ENCODE measurements at regions not wholly inside any gene's neighbourhood (a gene's known extent, or its start where the extent isn't known, plus 50 kb on each side); places are given as distances from the start of the nearest gene placed in this dataset.

DNA sequence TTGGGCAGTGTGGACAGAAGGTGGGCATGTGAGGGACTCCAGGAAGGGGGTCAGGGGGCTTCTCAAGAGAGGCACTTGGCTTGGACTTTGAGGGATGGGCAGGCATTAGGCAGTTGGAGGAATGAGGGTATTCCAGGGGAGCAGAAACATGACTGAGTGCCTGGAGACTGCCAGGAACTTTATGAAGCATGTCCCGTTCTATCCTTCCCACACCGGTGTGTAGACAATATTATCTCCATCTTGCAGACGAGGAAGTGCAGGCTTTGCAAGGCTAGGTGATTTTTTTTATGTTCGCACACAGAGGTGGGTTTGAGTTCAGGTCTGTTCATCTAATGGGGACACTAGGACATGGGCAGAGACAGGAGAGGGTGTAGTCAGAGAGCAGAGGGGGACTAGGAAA, 162.7 kb downstream of the RPS24 start:
- WGBS, 3 donors, result 45 to 70% (median 57%) methylated on average over 4 of the region's 4 CpGs
- no peaks in the 10 kb centered on the region for H3K27me3 ChIP-seq (ENCODE audit: control insufficient read depth in 3 of 3, insufficient read depth in 3 of 3, low read length in 3 of 3)
- peaks cover 0 to 1% (median 0%) of the 10 kb centered on the region in 3 donors for H3K4me1 ChIP-seq (ENCODE audit: control insufficient read depth in 3 of 3, insufficient read depth in 2 of 3, low read depth in 1 of 3, low read length in 2 of 3)
- no peak overlapping the region for H3K27ac ChIP-seq (ENCODE audit: low read depth in 1 of 3, low read length in 2 of 3)
- DNase-seq (no peak), FAIRE-seq (no peak)
- peaks cover 0 to 9% of the 10 kb centered on the region in 2 donors for H3K9me3 ChIP-seq (ENCODE audit: control insufficient read depth in 2 of 2, insufficient read depth in 1 of 2, low read depth in 1 of 2, low read length in 1 of 2)
- H3K36me3 ChIP-seq (ENCODE audit: control insufficient read depth in 3 of 3, insufficient read depth in 2 of 3, low read depth in 1 of 3, low read length in 3 of 3), result no peaks in the 10 kb centered on the region
- no peak overlapping the region for H3K4me3 ChIP-seq (ENCODE audit: low read depth in 1 of 3, low read length in 3 of 3)

DNA sequence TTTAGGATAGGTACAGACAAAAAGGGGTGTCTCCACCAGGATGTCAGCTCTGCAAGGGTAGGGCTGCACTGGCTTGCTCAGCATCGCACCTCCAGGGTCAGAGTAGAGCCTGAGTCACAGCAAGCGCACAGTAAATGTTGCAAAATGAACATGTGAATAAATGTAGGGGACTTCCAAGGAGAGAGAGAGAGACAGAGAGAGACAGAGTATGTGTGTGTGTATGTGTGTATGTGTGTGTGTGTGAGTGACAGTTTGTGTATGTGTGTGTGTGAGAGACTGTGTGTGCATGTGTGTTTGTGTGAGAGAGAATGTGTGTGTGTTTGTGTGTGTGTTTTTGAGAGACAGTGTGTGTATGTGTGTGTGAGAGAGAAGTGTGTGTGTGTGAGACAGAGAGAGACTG, 163.3 kb downstream of the RPS24 start:
- H3K36me3 ChIP-seq (ENCODE audit: control insufficient read depth in 3 of 3, insufficient read depth in 2 of 3, low read depth in 1 of 3, low read length in 3 of 3), result no peaks in the 10 kb centered on the region
- DNase-seq (peak in 1 of 2 donors; percentile 23), FAIRE-seq (no peak)
- H3K9me3 ChIP-seq (ENCODE audit: control insufficient read depth in 2 of 2, insufficient read depth in 1 of 2, low read depth in 1 of 2, low read length in 1 of 2), result peaks cover 0 to 9% of the 10 kb centered on the region in 2 donors
- WGBS, 3 donors, result 52 to 72% (median 66%) methylated on average over 2 of the region's 2 CpGs
- H3K27me3 ChIP-seq (ENCODE audit: control insufficient read depth in 3 of 3, insufficient read depth in 3 of 3, low read length in 3 of 3), result no peaks in the 10 kb centered on the region
- H3K27ac ChIP-seq (ENCODE audit: low read depth in 1 of 3, low read length in 2 of 3), result no peak overlapping the region
- H3K4me1 ChIP-seq (ENCODE audit: control insufficient read depth in 3 of 3, insufficient read depth in 2 of 3, low read depth in 1 of 3, low read length in 2 of 3), result no peaks in the 10 kb centered on the region
- H3K4me3 ChIP-seq (ENCODE audit: low read depth in 1 of 3, low read length in 3 of 3), result no peak overlapping the region

DNA sequence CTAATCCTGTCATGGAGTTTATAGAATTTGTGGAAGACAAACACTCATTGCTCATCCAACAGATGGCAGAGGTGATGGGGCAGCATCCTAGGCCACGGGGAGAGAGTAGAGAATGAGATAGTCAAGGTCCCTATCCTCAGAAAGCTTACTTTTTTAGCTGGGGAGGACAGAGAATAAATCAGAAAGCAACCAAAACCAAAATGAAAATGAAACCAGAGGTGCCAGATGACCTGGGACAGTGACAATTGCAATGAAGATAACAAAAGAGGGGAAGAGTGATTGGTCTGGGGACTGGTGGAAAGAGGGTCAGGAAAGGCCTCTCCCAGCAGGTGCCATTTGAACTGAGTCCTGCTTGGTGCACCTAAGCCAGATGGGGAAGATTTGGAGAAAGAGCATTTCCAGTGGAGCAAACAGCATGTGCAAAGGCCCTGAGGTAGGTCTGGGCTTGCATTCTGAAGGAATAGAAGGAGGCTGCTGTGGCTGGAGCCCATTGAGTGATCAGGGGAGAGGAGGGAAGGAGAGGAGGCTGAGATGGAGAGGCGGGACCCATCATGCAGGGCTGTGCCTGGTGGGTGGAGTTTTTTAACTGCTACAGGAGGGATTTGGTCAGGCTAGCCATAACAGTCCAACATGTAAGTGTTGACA, 164.1 kb downstream of the RPS24 start:
- DNase-seq (no peak), FAIRE-seq (no peak)
- Histone ChIP-seq H3K4me1 (ENCODE audit: control insufficient read depth in 3 of 3, insufficient read depth in 2 of 3, low read depth in 1 of 3, low read length in 2 of 3) (no peaks in the 10 kb centered on the region), H3K36me3 (ENCODE audit: control insufficient read depth in 3 of 3, insufficient read depth in 2 of 3, low read depth in 1 of 3, low read length in 3 of 3) (no peaks in the 10 kb centered on the region), H3K9me3 (ENCODE audit: control insufficient read depth in 2 of 2, insufficient read depth in 1 of 2, low read depth in 1 of 2, low read length in 1 of 2) (peaks cover 0 to 9% of the 10 kb centered on the region in 2 donors), H3K27ac (ENCODE audit: low read depth in 1 of 3, low read length in 2 of 3) (no peak overlapping the region), H3K4me3 (ENCODE audit: low read depth in 1 of 3, low read length in 3 of 3) (no peak overlapping the region), H3K27me3 (ENCODE audit: control insufficient read depth in 3 of 3, insufficient read depth in 3 of 3, low read length in 3 of 3) (no peaks in the 10 kb centered on the region)
- WGBS, 3 donors, result 59 to 74% (median 70%) methylated on average over 2 of the region's 2 CpGs

DNA sequence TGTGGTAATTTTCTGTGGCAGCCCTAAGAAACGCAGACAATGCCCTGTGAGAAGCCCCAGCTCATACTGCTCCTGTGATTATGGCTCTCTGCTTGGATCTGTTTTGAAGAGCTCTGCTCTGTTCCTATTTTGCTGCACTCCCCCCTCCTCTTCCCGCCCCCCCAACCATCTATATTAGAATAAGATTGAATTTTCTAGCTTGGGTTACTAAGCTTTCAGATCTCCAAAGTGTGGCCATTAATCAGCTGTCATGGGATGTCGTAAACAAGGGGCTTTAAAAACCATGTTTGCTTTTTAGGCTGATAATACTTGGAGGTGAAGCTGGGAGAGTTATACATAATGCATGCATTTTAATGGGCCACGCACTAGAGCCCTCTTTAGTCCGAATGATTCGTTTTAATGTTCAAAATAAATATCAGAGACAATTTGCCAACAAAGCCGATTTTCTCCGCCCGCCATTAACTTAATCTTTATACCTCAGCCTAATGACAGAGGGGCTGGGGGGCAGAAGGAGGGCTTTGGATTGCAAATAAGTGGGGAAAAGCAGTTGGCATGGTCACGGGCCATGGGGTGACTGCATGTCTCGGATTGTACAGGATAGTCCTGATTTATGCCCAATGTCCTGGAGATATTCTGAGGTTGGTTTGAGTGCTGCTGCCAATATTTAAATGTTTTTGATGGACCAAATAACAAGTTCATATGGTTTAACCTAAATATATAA, 165.5 kb downstream of the RPS24 start:
- H3K4me1 ChIP-seq (ENCODE audit: control insufficient read depth in 3 of 3, insufficient read depth in 2 of 3, low read depth in 1 of 3, low read length in 2 of 3), result peaks cover 0 to 7% (median 0%) of the 10 kb centered on the region in 3 donors
- no peak overlapping the region for H3K4me3 ChIP-seq (ENCODE audit: low read depth in 1 of 3, low read length in 3 of 3)
- 63 to 76% (median 66%) methylated on average over 11 of the region's 11 CpGs for WGBS, 3 donors
- FAIRE-seq (no peak), DNase-seq (peak in 1 of 2 donors; percentile 13)
- no peaks in the 10 kb centered on the region for H3K27me3 ChIP-seq (ENCODE audit: control insufficient read depth in 3 of 3, insufficient read depth in 3 of 3, low read length in 3 of 3)
- no peaks in the 10 kb centered on the region for H3K9me3 ChIP-seq (ENCODE audit: control insufficient read depth in 2 of 2, insufficient read depth in 1 of 2, low read depth in 1 of 2, low read length in 1 of 2)
- H3K27ac ChIP-seq (ENCODE audit: low read depth in 1 of 3, low read length in 2 of 3), result no peak overlapping the region
- no peaks in the 10 kb centered on the region for H3K36me3 ChIP-seq (ENCODE audit: control insufficient read depth in 3 of 3, insufficient read depth in 2 of 3, low read depth in 1 of 3, low read length in 3 of 3)

DNA sequence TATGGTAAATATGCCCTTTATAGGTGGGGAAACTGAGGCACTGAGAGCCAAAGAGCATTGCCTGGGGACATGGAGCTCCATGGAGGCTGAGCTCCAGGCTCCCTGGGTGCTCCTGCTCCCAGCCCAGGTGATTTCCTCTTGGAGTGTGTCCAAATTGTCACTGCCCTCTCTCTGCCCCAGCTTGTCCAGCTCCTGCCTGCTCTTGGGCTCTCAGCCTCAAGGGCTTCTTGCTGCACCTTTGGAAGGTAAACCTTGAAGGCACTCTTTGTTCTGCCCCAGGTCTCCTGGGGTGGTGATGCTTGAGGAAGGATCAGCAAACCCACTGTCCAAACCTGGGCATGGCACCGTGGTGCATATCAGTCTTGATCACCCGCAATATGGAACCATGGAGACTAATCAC, 166.1 kb downstream of the RPS24 start:
- DNase-seq (no peak), FAIRE-seq (no peak)
- 39 to 88% (median 63%) methylated on average over 2 of the region's 2 CpGs for WGBS, 3 donors

DNA sequence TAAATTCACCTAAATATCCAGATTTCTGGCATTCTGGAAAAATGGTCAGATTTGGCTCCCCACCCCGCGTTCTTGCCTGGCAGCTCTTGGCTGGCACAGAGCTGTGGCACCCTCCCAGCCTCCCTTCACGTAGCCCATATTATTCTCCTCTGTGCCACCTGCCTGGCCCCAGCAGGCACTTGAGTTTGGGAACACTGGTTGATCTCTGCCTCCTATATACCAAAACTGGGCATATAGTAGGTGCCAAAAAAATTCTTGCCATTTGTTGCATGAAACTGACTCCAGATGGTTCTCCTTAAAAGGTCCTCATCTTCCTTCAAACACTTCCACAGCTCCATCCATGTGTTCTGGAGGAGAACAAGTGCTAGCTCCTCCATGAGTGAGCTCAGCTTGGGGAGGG, 167.0 kb downstream of the RPS24 start:
- FAIRE-seq, result no peak
- no peaks in the 10 kb centered on the region for H3K9me3 ChIP-seq (ENCODE audit: control insufficient read depth in 2 of 2, insufficient read depth in 1 of 2, low read depth in 1 of 2, low read length in 1 of 2)
- no peak for DNase-seq
- no peaks in the 10 kb centered on the region for H3K36me3 ChIP-seq (ENCODE audit: control insufficient read depth in 3 of 3, insufficient read depth in 2 of 3, low read depth in 1 of 3, low read length in 3 of 3)
- peaks cover 0 to 20% (median 0%) of the 10 kb centered on the region in 3 donors for H3K4me1 ChIP-seq (ENCODE audit: control insufficient read depth in 3 of 3, insufficient read depth in 2 of 3, low read depth in 1 of 3, low read length in 2 of 3)
- no peaks in the 10 kb centered on the region for H3K27me3 ChIP-seq (ENCODE audit: control insufficient read depth in 3 of 3, insufficient read depth in 3 of 3, low read length in 3 of 3)
- no peak overlapping the region for H3K27ac ChIP-seq (ENCODE audit: low read depth in 1 of 3, low read length in 2 of 3)
- no peak overlapping the region for H3K4me3 ChIP-seq (ENCODE audit: low read depth in 1 of 3, low read length in 3 of 3)
- 89 to 92% (median 90%) methylated on average over 3 of the region's 3 CpGs for WGBS, 3 donors

More for the DNA sequence above, 166.1 kb downstream of the RPS24 start:
- Histone ChIP-seq H3K27me3 (ENCODE audit: control insufficient read depth in 3 of 3, insufficient read depth in 3 of 3, low read length in 3 of 3) (no peaks in the 10 kb centered on the region), H3K4me1 (ENCODE audit: control insufficient read depth in 3 of 3, insufficient read depth in 2 of 3, low read depth in 1 of 3, low read length in 2 of 3) (peaks cover 0 to 13% (median 0%) of the 10 kb centered on the region in 3 donors), H3K36me3 (ENCODE audit: control insufficient read depth in 3 of 3, insufficient read depth in 2 of 3, low read depth in 1 of 3, low read length in 3 of 3) (no peaks in the 10 kb centered on the region), H3K27ac (ENCODE audit: low read depth in 1 of 3, low read length in 2 of 3) (no peak overlapping the region), H3K9me3 (ENCODE audit: control insufficient read depth in 2 of 2, insufficient read depth in 1 of 2, low read depth in 1 of 2, low read length in 1 of 2) (no peaks in the 10 kb centered on the region), H3K4me3 (ENCODE audit: low read depth in 1 of 3, low read length in 3 of 3) (no peak overlapping the region)

DNA sequence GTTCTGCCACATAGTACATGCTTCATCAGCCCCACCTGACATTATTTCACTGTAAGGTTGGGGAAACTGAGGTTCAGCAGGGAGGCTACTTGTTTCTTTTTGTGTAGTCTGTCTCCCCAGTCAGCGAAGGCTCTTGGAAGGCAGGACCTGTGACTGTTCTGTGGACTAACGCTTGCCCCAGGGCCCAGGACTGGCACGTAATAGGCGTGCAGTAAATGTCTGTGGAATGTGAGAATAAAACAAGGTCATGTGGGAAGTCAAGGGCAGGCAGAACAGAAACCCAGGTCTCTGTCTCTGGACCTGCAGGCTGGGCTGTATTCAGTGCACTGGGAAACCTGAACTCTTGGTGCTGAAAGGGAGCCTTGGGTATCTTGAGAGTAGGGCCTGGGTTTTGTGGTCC, 168.7 kb downstream of the RPS24 start:
- Histone ChIP-seq H3K27ac (ENCODE audit: low read depth in 1 of 3, low read length in 2 of 3) (no peak overlapping the region), H3K27me3 (ENCODE audit: control insufficient read depth in 3 of 3, insufficient read depth in 3 of 3, low read length in 3 of 3) (no peaks in the 10 kb centered on the region), H3K36me3 (ENCODE audit: control insufficient read depth in 3 of 3, insufficient read depth in 2 of 3, low read depth in 1 of 3, low read length in 3 of 3) (no peaks in the 10 kb centered on the region), H3K9me3 (ENCODE audit: control insufficient read depth in 2 of 2, insufficient read depth in 1 of 2, low read depth in 1 of 2, low read length in 1 of 2) (no peaks in the 10 kb centered on the region), H3K4me3 (ENCODE audit: low read depth in 1 of 3, low read length in 3 of 3) (no peak overlapping the region), H3K4me1 (ENCODE audit: control insufficient read depth in 3 of 3, insufficient read depth in 2 of 3, low read depth in 1 of 3, low read length in 2 of 3) (peaks cover 0 to 20% (median 0%) of the 10 kb centered on the region in 3 donors)
- no peak for FAIRE-seq
- 78 to 89% (median 81%) methylated on average over 4 of the region's 4 CpGs for WGBS, 3 donors
- DNase-seq, result peak in 1 of 2 donors; percentile 54

DNA sequence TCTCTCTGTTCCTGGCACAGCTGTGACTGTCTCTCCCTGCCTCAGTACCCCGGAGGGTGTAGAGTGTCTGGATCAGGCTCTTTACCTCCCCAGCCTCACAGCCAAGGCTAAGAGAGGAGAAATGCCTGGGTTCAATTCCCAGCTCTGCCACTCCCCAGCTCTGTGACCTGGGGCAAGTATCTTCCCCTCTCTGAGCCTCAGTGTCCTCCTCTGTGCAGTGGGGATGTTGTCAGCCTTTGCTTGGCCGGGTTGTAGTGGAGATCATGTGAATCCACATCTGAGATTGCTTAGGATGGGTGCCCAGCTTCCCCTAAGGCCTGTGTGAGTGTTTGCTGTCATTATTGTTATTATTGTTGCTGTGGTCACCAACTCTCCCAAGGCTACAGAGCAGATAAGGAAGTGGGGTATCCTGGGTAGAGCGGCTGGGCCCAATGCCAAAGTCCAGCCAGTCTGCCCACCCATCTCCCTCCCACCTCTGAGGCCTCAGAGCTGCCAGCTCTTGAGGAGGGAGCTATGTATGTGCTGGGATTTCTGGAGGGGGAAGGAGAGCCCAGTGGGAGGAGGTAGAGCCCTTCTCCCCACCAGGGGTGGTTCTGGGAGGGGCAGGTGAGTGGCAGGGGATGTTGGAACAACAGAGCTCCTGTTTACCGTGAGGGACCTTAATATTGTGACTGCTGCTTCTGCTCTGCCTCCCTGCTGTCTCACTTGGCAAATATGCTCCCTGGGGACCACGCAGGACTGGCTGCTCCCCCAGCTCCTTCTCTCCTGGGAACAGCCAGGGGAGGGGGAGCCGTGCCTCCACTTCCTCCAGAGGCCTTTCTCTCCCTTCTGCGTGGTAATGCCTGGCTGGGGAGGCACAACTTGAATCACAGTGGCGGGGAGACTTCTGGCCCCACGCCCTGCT, 170.5 kb downstream of the RPS24 start:
- 47 to 63% (median 60%) methylated on average over 9 of the region's 9 CpGs for WGBS, 3 donors
- Histone ChIP-seq H3K4me1 (ENCODE audit: control insufficient read depth in 3 of 3, insufficient read depth in 2 of 3, low read depth in 1 of 3, low read length in 2 of 3) (peaks cover 0 to 20% (median 0%) of the 10 kb centered on the region in 3 donors), H3K27me3 (ENCODE audit: control insufficient read depth in 3 of 3, insufficient read depth in 3 of 3, low read length in 3 of 3) (no peaks in the 10 kb centered on the region), H3K9me3 (ENCODE audit: control insufficient read depth in 2 of 2, insufficient read depth in 1 of 2, low read depth in 1 of 2, low read length in 1 of 2) (no peaks in the 10 kb centered on the region), H3K4me3 (ENCODE audit: low read depth in 1 of 3, low read length in 3 of 3) (no peak overlapping the region), H3K36me3 (ENCODE audit: control insufficient read depth in 3 of 3, insufficient read depth in 2 of 3, low read depth in 1 of 3, low read length in 3 of 3) (no peaks in the 10 kb centered on the region), H3K27ac (ENCODE audit: low read depth in 1 of 3, low read length in 2 of 3) (no peak overlapping the region)
- DNase-seq (peak; percentile 9 to 91), FAIRE-seq (no peak)
